Esophagus muscularis mucosa (tissue), 4 donors: ENCODE measurements at regions not wholly inside any gene's neighbourhood (a gene's known extent, or its start where the extent isn't known, plus 50 kb on each side); places are given as distances from the start of the nearest gene placed in this dataset.

Source experiments
- DNase-seq: peaks from one replicate; pipeline ENCODE4 v3.0.0-alpha.2; 2017; ENCODE audit errors: extremely low spot score
- H3K27ac ChIP-seq, 4 donors: fragments of 200-600 bp; sonication (generic); replicated peaks in 1 of 4; 1 replicate in 3 of 4; 2 replicates in 1 of 4; pipeline ENCODE4 v1.5.1; 2016 to 2019; ENCODE audit warnings: mild to moderate bottlenecking in 1 of 4
- H3K27me3 ChIP-seq, 4 donors: fragments of 200-600 bp; sonication (generic); one replicate each; pipeline versions ENCODE4 v1.5.1 to v1.6.0; 2016 to 2019
- H3K36me3 ChIP-seq, 4 donors: fragments of 200-600 bp; sonication (generic); one replicate each; pipeline ENCODE4 v1.5.1; 2016 to 2019
- H3K4me1 ChIP-seq, 4 donors: fragments of 200-600 bp; sonication (generic); one replicate each; pipeline ENCODE4 v1.5.1; 2016 to 2019
- H3K4me3 ChIP-seq, 4 donors: fragments of 200-600 bp; sonication (generic); 1 replicate in 2 of 4; 2 replicates in 2 of 4; pipeline ENCODE4 v1.5.1; 2016 to 2019; ENCODE audit warnings: mild to moderate bottlenecking in 4 of 4, moderate library complexity in 1 of 4
- H3K9me3 ChIP-seq, 4 donors: fragments of 200-600 bp; sonication (generic); 1 replicate in 3 of 4; 2 replicates in 1 of 4; pipeline ENCODE4 v1.5.1; 2016 to 2019
- EP300 ChIP-seq: sonication (generic); formaldehyde crosslinking; IDR thresholded peaks from one replicate; pipeline ENCODE4 v1.6.1; 2017; ENCODE audit warnings: antibody characterized with exemption
- POLR2A ChIP-seq: fragments of 450-650 bp; IDR thresholded peaks from one replicate; pipeline ENCODE4 v1.6.1; 2017; ENCODE audit warnings: antibody characterized with exemption, moderate library complexity, mild to moderate bottlenecking, low read depth
- POLR2AphosphoS5 ChIP-seq, 2 donors: sonication (generic); formaldehyde crosslinking; IDR thresholded peaks; one replicate each; pipeline ENCODE4 v1.6.1; 2017; ENCODE audit warnings: antibody characterized with exemption in 2 of 2
- WGBS: methylation state at CpG from one replicate; pipeline ENCODE4 v1.1.5; 2018; 5-methylcytosine and 5-hydroxymethylcytosine counted together
- intact Hi-C: fragments of 100-400 bp; cut with DNase I; formaldehyde crosslinking; loops from one replicate; pipeline ENCODE4 v1.15.1; 2023
- TF ChIP-seq, protein P1 (sequence below), 3 experiments: fragments of 200-600 bp in 2 of 3; fragments of 450-650 bp in 1 of 3; sonication (generic) in 2 of 3; IDR thresholded peaks; one replicate each; pipeline ENCODE4 v1.5.1; 2017 to 2019; ENCODE audit warnings: antibody characterized with exemption in 3 of 3, mild to moderate bottlenecking in 2 of 3, moderate library complexity in 1 of 3

DNA sequence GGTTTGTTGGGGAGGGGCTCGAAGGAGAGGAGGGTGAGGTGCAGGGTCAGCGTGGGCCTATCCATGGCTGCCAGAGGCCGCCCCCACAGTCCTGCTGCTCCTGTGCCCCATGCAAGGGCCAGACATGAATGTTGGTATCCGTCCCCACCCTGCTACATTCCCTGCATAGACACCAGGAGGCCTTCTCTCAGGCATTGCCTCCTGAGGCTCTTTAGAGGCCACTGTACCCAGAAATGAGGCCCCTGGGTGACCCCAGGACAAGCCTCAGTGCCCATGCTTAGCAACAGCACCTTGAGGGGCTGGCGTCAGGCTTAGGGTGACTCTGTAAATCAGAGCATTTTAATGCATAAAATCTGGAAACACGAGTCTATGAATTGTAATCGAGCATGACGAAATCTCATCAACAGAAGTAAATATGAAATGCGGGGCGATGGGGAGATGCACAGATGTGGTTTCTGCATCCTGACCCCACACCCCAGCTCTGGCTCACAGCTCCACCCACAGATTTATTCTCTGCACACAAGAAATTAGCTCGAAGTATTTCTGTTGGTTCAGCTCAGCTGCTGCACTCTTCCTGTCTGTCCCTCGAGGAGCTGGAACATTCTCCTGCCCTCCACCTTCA, 124.0 kb upstream of the CSF3R start:
- DNase-seq = no peak
- H3K4me3 ChIP-seq = no peak overlapping the region
- no peaks in the 10 kb centered on the region for H3K9me3 ChIP-seq
- H3K36me3 ChIP-seq = no peaks in the 10 kb centered on the region
- intact Hi-C loops = no loop called here
- WGBS = 73% methylated on average over 11 of the region's 12 CpGs
- H3K27me3 ChIP-seq = peaks cover 0 to 54% (median 0%) of the 10 kb centered on the region in 4 donors
- H3K27ac ChIP-seq = no peak overlapping the region
- no peak for TF ChIP-seq POLR2A
- TF ChIP-seq POLR2AphosphoS5 (IDR thresholded peaks at IDR 0.05) = no peak
- TF ChIP-seq, protein P1, sequence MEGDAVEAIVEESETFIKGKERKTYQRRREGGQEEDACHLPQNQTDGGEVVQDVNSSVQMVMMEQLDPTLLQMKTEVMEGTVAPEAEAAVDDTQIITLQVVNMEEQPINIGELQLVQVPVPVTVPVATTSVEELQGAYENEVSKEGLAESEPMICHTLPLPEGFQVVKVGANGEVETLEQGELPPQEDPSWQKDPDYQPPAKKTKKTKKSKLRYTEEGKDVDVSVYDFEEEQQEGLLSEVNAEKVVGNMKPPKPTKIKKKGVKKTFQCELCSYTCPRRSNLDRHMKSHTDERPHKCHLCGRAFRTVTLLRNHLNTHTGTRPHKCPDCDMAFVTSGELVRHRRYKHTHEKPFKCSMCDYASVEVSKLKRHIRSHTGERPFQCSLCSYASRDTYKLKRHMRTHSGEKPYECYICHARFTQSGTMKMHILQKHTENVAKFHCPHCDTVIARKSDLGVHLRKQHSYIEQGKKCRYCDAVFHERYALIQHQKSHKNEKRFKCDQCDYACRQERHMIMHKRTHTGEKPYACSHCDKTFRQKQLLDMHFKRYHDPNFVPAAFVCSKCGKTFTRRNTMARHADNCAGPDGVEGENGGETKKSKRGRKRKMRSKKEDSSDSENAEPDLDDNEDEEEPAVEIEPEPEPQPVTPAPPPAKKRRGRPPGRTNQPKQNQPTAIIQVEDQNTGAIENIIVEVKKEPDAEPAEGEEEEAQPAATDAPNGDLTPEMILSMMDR (IDR thresholded peaks at IDR 0.05) = no peak
- TF ChIP-seq EP300 = no peak
- H3K4me1 ChIP-seq = no peaks in the 10 kb centered on the region

DNA sequence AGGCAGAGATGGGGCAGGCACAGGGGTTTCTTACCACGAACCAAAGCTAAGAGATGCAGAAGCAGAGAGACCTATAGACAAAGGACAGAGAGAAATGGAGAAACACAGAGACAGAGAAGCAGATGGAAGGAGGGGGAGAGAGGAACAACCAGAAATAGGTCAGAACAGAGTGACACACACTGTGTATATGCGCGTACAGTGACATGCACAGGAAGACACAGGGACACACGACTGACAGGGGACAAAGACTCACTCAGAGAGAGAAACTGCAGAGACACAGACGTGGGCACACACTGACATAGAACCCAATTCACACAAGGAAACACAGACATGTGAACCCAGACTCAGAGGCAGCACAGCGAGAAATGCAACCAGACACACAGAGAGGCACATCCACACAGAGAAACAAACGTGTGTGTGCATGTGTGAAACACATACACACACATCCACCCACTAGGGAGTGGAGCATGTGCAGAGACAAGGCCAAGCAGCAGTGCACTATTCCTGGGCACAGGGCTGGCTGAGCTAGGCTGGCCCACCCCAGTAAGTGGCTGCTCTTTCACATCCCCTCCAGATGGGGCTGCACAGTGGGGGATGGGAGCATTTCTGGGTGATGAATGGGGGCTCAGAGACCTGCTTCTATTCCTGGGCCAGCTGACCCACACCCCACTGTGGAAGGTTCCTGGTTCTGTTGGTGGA, 123.4 kb upstream of the CSF3R start:
- intact Hi-C loops = no loop called here
- WGBS = 60% methylated on average over 7 of the region's 7 CpGs
- H3K27ac ChIP-seq = no peak overlapping the region
- TF ChIP-seq POLR2A (no peak), EP300 (no peak), POLR2AphosphoS5 (IDR thresholded peaks at IDR 0.05) (no peak)
- TF ChIP-seq, protein P1 (IDR thresholded peaks at IDR 0.05) = no peak
- no peak for DNase-seq
- H3K36me3 ChIP-seq = no peaks in the 10 kb centered on the region
- peaks cover 0 to 48% (median 0%) of the 10 kb centered on the region in 4 donors for H3K27me3 ChIP-seq
- no peaks in the 10 kb centered on the region for H3K4me1 ChIP-seq
- H3K9me3 ChIP-seq = no peaks in the 10 kb centered on the region
- H3K4me3 ChIP-seq = no peak overlapping the region

DNA sequence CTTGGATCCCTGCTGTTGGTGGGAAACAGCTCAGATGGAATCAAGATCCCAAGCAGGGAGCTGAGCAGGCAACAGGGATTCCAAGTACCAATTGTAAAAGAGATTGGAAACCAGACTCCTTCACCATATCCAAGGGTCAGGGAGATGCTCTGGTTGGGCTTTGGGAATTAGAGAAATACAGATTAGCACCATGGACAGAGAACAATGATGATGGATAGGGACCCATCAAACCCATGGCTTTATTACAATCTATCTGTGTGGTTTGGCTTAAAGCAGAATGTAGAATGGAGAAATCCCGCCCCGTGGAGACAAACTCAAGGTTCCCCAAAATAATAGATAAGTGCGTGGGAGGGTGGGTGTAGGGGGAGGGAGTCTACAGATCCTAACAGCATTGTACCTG, 120.7 kb upstream of the CSF3R start:
- WGBS = 91% methylated on average over 3 of the region's 3 CpGs

DNA sequence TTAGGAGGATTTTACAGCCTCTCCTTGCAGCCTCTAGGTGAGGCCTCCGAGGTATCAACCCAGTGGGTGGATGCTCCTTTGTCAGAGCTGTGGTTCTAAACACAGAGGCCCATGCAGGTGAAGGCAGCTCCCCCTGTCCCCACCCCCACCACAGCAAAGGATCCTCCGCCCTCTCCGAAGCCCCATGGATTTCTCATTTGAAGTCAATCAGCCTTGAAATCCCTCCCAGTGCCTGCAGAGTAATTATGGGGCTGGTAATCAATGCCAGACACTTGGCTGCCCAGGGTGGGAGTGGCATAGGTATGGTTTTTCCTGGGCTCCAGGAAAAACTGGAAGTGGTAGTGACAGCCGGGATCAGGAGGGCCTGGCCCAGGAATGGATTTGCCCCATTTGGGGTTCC, 119.5 kb upstream of the CSF3R start:
- H3K27me3 ChIP-seq = peaks cover 0 to 44% (median 2%) of the 10 kb centered on the region in 4 donors
- no peaks in the 10 kb centered on the region for H3K36me3 ChIP-seq
- intact Hi-C loops = no loop called here
- no peak overlapping the region for H3K27ac ChIP-seq
- no peaks in the 10 kb centered on the region for H3K4me1 ChIP-seq
- TF ChIP-seq POLR2AphosphoS5 (IDR thresholded peaks at IDR 0.05) = no peak
- TF ChIP-seq EP300 = no peak
- TF ChIP-seq, protein P1 (IDR thresholded peaks at IDR 0.05) = no peak
- TF ChIP-seq POLR2A = no peak
- no peaks in the 10 kb centered on the region for H3K9me3 ChIP-seq
- no peak overlapping the region for H3K4me3 ChIP-seq
- no peak for DNase-seq
- 66% methylated on average over 3 of the region's 4 CpGs for WGBS

More for the DNA sequence above, 120.7 kb upstream of the CSF3R start:
- H3K4me1 ChIP-seq = no peaks in the 10 kb centered on the region
- no peaks in the 10 kb centered on the region for H3K9me3 ChIP-seq
- intact Hi-C loops = no loop called here
- no peak overlapping the region for H3K4me3 ChIP-seq
- TF ChIP-seq POLR2AphosphoS5 (IDR thresholded peaks at IDR 0.05) (no peak), POLR2A (no peak), EP300 (no peak)
- TF ChIP-seq, protein P1 (IDR thresholded peaks at IDR 0.05) = no peak
- H3K27me3 ChIP-seq = peaks cover 0 to 41% (median 0%) of the 10 kb centered on the region in 4 donors
- H3K36me3 ChIP-seq = no peaks in the 10 kb centered on the region
- no peak for DNase-seq
- no peak overlapping the region for H3K27ac ChIP-seq
